Heart left ventricle (tissue), 13 donors: ENCODE measurements at regions not wholly inside any gene's neighbourhood (a gene's known extent, or its start where the extent isn't known, plus 50 kb on each side); places are given as distances from the start of the nearest gene placed in this dataset.

ENCODE experiments used
- POLR2A ChIP-seq, 2 donors: fragments of 450-650 bp; IDR thresholded peaks; one replicate each; pipeline ENCODE4 v1.6.1; 2017; ENCODE audit warnings: antibody characterized with exemption in 2 of 2, mild to moderate bottlenecking in 2 of 2, moderate library complexity in 2 of 2
- TF ChIP-seq, protein P1 (sequence below), 12 donors: fragments of 200-600 bp; sonication (generic) in 4 of 12; IDR thresholded peaks; one replicate each; pipeline versions ENCODE4 v1.5.0 to v1.8.0; 2018 to 2022; ENCODE audit warnings: antibody characterized with exemption in 12 of 12, mild to moderate bottlenecking in 5 of 12
- donor health status: ischemic (EF 13 %, LVEDD 7.1; RV severe dilation, severe dysfunction).
- donor health status: DM: no; HTN: yes; CAD: no.
- donor health status: DM: no; HTN: no; CAD: no.
- donor health status: ischemic (EF 25% LVEDD 6.9; RV normal size, moderate dysfunction).
- donor health status: ischemic (EF 25% LVEDD 5.7; RV mildly dilated, moderate dysfunction).
- donor health status: ischemic (EF 35%, LVEDD 5.7; RV mildly dilated, moderate dysfunction).
- donor health status: nonischemic (EF 11% LVEDD 7.7; RV severe dilation, severe dysfunction).
- donor health status: DM: yes; HTN: yes; CAD: no.
- donor health status: PGD.
- donor health status: ischemic (EF 29% LVEDD 5.4; RV normal size, mild dysfunction).
- donor health status: nonischemic (EF 23%, LVEDD 6.1; RV moderate dilation, normal function).

DNA sequence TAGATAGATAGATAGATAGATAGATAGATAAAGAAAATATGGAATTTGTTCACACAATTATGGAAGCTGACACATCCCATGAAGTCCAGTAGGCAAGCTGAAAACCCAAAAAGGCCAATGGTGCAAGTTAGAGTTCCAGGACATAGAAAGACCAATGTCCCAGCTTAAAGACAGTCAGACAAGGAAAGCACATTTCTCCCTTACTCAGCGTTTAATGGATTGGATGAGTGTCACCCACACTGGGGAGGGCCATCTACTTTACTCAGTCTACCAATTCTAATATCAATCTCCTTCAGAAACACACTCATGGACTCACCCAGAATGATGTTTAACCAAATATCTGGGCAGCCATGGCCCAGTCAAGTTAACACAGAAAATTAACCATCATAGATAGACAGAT, 327.7 kb upstream of the CDH11 start:
- TF ChIP-seq, protein P1, sequence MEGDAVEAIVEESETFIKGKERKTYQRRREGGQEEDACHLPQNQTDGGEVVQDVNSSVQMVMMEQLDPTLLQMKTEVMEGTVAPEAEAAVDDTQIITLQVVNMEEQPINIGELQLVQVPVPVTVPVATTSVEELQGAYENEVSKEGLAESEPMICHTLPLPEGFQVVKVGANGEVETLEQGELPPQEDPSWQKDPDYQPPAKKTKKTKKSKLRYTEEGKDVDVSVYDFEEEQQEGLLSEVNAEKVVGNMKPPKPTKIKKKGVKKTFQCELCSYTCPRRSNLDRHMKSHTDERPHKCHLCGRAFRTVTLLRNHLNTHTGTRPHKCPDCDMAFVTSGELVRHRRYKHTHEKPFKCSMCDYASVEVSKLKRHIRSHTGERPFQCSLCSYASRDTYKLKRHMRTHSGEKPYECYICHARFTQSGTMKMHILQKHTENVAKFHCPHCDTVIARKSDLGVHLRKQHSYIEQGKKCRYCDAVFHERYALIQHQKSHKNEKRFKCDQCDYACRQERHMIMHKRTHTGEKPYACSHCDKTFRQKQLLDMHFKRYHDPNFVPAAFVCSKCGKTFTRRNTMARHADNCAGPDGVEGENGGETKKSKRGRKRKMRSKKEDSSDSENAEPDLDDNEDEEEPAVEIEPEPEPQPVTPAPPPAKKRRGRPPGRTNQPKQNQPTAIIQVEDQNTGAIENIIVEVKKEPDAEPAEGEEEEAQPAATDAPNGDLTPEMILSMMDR (IDR thresholded peaks at IDR 0.05): no peak
- TF ChIP-seq POLR2A (IDR thresholded peaks at IDR 0.05): no peak
